MCF 10A (cell line): ENCODE measurements at regions not wholly inside any gene's neighbourhood (a gene's known extent, or its start where the extent isn't known, plus 50 kb on each side); places are given as distances from the start of the nearest gene placed in this dataset.

Experiments
- BruUV-seq: library from RNA; stranded (reverse); fragments of 400-500 nt; replicated peaks from 2 replicates; lab custom pipeline; 2021; lab: Mats Ljungman, UMichigan
- CTCF ChIA-PET: fragments of 300-600 bp; sonication (Branson Sonifier 250); formaldehyde crosslinking; extraction: SDS; loops from one replicate; lab custom pipeline; 2021; ENCODE audit warnings: antibody characterized with exemption, inconsistent platforms; lab: Yijun Ruan, JAX
- POLR2A ChIA-PET: fragments of 300-600, 350-650 bp; sonication (Branson Sonifier 250); formaldehyde crosslinking; extraction: SDS; loops from one replicate; lab custom pipeline; 2020; ENCODE audit warnings: antibody characterized with exemption, inconsistent platforms; lab: Yijun Ruan, JAX
- DNase-seq: peaks from one replicate; pipeline ENCODE4 v3.0.0-alpha.2; 2018; ENCODE audit not compliant: unreplicated experiment
- H3K27ac Mint-ChIP-seq: one replicate; pipeline ENCODE4 v1.8.0; 2022; ENCODE audit warnings: mild to moderate bottlenecking, low read depth, mixed read lengths; ENCODE audit not compliant: unreplicated experiment
- H3K27me3 Mint-ChIP-seq: one replicate; pipeline ENCODE4 v1.8.0; 2022; ENCODE audit warnings: mixed read lengths; ENCODE audit not compliant: insufficient read depth, unreplicated experiment
- H3K36me3 Mint-ChIP-seq: one replicate; pipeline ENCODE4 v1.8.0; 2022; ENCODE audit warnings: mild to moderate bottlenecking, moderate library complexity, mixed read lengths; ENCODE audit not compliant: insufficient read depth, unreplicated experiment
- H3K4me1 Mint-ChIP-seq: one replicate; pipeline ENCODE4 v1.8.0; 2022; ENCODE audit warnings: mixed read lengths; ENCODE audit not compliant: insufficient read depth, unreplicated experiment
- H3K4me3 Mint-ChIP-seq: one replicate; pipeline ENCODE4 v1.8.0; 2022; ENCODE audit warnings: mild to moderate bottlenecking, moderate library complexity, mixed read lengths; ENCODE audit not compliant: unreplicated experiment
- H3K9me3 Mint-ChIP-seq: one replicate; pipeline ENCODE4 v1.8.0; 2022; ENCODE audit warnings: mixed read lengths; ENCODE audit not compliant: unreplicated experiment
- CTCF ChIP-seq: fragments of 200-600 bp; IDR thresholded peaks from one replicate; pipeline ENCODE4 v1.8.0; 2022; ENCODE audit warnings: antibody characterized with exemption, mild to moderate bottlenecking; ENCODE audit not compliant: unreplicated experiment
- intact Hi-C: fragments of 100-400 bp; cut with micrococcal nuclease; formaldehyde crosslinking; loops from 2 replicates; pipeline ENCODE4 v1.14.1; 2022

- ChIA-PET CTCF (no interaction called here), POLR2A (no interaction called here)
- peaks cover 16% of the 10 kb centered on the region for H3K9me3 Mint-ChIP-seq
- TF ChIP-seq CTCF = no peak
- H3K36me3 Mint-ChIP-seq = no peaks in the 10 kb centered on the region
- H3K27me3 Mint-ChIP-seq = no peaks in the 10 kb centered on the region
- intact Hi-C loops = no loop called here
- BruUV-seq = no TSS peak
- H3K27ac Mint-ChIP-seq = no peak overlapping the region
- DNase-seq = no peak
- H3K4me1 Mint-ChIP-seq = no peaks in the 10 kb centered on the region
- H3K4me3 Mint-ChIP-seq = no peak overlapping the region
These were observed 197.7 kb upstream of the CDH5 start for GRCh38 chr16:66168777-66169176.

DNA sequence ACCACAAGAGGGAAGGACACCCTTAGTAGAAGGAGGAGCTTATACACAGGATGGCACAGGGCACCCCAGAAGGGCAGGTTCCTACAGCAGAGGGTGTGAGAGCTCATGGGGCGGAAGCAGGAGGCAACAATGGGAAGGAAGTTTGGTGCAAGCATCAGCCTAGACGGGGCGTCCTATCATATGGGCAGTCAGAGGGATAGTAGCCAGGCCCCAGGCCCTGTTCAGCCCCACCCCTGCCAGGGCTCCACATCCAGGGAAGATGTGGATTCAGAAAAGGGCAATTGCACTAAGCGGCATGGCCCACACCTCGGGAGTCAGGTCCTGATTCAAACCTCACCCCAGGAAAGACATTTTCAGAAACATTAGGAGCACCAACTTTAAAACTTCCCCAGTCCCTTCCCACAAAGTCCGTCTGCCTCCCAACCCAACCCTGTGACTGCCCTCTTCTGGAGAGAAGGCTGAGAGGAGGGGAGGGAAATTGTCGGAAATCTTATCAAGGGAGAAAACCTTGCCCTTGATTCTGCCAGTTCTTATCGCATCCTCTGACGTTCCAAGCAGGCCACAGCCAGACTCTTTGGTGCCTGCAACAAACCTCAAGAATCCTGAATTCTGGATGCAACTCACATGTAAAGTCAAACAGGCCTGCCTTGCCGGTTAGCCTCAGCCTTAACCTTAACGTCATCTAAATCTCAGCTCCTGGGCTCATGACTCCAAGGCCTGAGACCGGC is 198.8 kb upstream of the CDH5 start:
- CTCF ChIA-PET = interaction anchor here (0.6 kb wide), 1 partner anchor 259 kb away, joined by 4 read pairs; no protein-coding TSS in a partner anchor
- POLR2A ChIA-PET = no interaction called here
- no peaks in the 10 kb centered on the region for H3K27me3 Mint-ChIP-seq
- no peaks in the 10 kb centered on the region for H3K4me1 Mint-ChIP-seq
- H3K9me3 Mint-ChIP-seq = peaks cover 26% of the 10 kb centered on the region
- DNase-seq = no peak
- H3K4me3 Mint-ChIP-seq = no peak overlapping the region
- H3K36me3 Mint-ChIP-seq = no peaks in the 10 kb centered on the region
- TF ChIP-seq CTCF = no peak
- intact Hi-C loops = no loop called here
- no peak overlapping the region for H3K27ac Mint-ChIP-seq
- no TSS peak for BruUV-seq

DNA sequence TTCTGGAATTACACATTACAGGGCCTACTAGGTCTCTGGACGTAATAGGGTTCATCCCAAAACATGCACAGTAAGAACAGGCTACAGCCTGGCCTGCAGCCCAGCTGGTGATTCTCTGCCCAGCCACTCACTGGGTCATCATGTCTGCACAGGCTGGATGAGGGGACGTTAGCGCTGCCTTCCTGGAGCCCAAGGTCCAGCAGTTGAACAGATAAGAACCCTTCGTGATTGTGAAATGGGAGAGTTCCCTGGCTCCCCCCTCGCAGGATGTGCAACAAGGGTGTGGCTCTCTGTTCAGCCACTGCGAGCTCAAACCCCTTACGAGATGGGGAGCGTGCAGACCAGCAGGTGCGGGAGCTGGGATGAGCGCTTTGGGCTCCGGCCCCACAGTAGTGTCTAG is 200.0 kb upstream of the CDH5 start:
- no peak for DNase-seq
- H3K9me3 Mint-ChIP-seq = peaks cover 28% of the 10 kb centered on the region
- H3K36me3 Mint-ChIP-seq = no peaks in the 10 kb centered on the region
- H3K4me1 Mint-ChIP-seq = no peaks in the 10 kb centered on the region
- no peak for TF ChIP-seq CTCF
- CTCF ChIA-PET = interaction anchor here (0.9 kb wide), 1 partner anchor 9 kb away, joined by 3 read pairs; no protein-coding TSS in a partner anchor
- H3K27me3 Mint-ChIP-seq = no peaks in the 10 kb centered on the region
- no peak overlapping the region for H3K27ac Mint-ChIP-seq
- intact Hi-C loops = no loop called here
- no TSS peak for BruUV-seq
- POLR2A ChIA-PET = no interaction called here
- no peak overlapping the region for H3K4me3 Mint-ChIP-seq

GRCh38 chr16:66165879-66166278 is 200.6 kb upstream of the CDH5 start:
- Mint-ChIP-seq H3K4me1 (no peaks in the 10 kb centered on the region), H3K36me3 (no peaks in the 10 kb centered on the region), H3K27ac (no peak overlapping the region), H3K27me3 (no peaks in the 10 kb centered on the region), H3K9me3 (peaks cover 28% of the 10 kb centered on the region), H3K4me3 (no peak overlapping the region)
- intact Hi-C loops = no loop called here
- no TSS peak for BruUV-seq
- CTCF ChIA-PET = interaction anchor here (0.9 kb wide), 1 partner anchor 9 kb away, joined by 3 read pairs; no protein-coding TSS in a partner anchor
- DNase-seq = no peak
- POLR2A ChIA-PET = no interaction called here
- TF ChIP-seq CTCF = no peak
